Lung (tissue), 11 donors: ENCODE measurements at regions not wholly inside any gene's neighbourhood (a gene's known extent, or its start where the extent isn't known, plus 50 kb on each side); places are given as distances from the start of the nearest gene placed in this dataset.

ENCODE experiments used
- ATAC-seq: fragments of 200-7000 bp; cut with Tn5 transposase; one replicate; pipeline ENCODE4 v1.9.1; 2020; ENCODE audit warnings: moderate number of reproducible peaks; ENCODE audit not compliant: insufficient read depth, low FRiP score
- DNase-seq, 3 donors: peaks; one replicate each; pipeline ENCODE4 v3.0.0-alpha.2; 2013 to 2017
- H3K27ac ChIP-seq, 2 donors: one replicate each; pipeline ENCODE4 v1.5.1; 2013; ENCODE audit warnings: mild to moderate bottlenecking in 2 of 2, moderate library complexity in 2 of 2, control low read depth in 1 of 2, inconsistent platforms in 1 of 2, low read depth in 1 of 2, low read length in 1 of 2
- H3K27me3 ChIP-seq, 3 donors: one replicate each; pipeline ENCODE4 v1.5.1; 2013; ENCODE audit warnings: low read length in 2 of 3; ENCODE audit not compliant: control insufficient read depth in 3 of 3, insufficient read depth in 3 of 3
- H3K36me3 ChIP-seq, 4 donors: one replicate each; pipeline ENCODE4 v1.5.1; 2013; ENCODE audit warnings: low read length in 4 of 4, mild to moderate bottlenecking in 1 of 4, moderate library complexity in 1 of 4; ENCODE audit not compliant: control insufficient read depth in 4 of 4, insufficient read depth in 4 of 4
- H3K4me1 ChIP-seq, 5 donors: one replicate each; pipeline ENCODE4 v1.5.1; 2013; ENCODE audit warnings: low read length in 5 of 5, mild to moderate bottlenecking in 2 of 5, moderate library complexity in 1 of 5; ENCODE audit not compliant: control insufficient read depth in 5 of 5, insufficient read depth in 5 of 5
- H3K4me3 ChIP-seq: one replicate; pipeline ENCODE4 v1.5.1; 2013; ENCODE audit warnings: mild to moderate bottlenecking, control low read depth, moderate library complexity
- H3K9ac ChIP-seq, 2 donors: one replicate each; pipeline ENCODE4 v1.5.1; 2013; ENCODE audit warnings: low read length in 2 of 2, control low read depth in 1 of 2; ENCODE audit not compliant: insufficient read depth in 1 of 2
- H3K9me3 ChIP-seq, 4 donors: one replicate each; pipeline ENCODE4 v1.5.1; 2013; ENCODE audit warnings: low read length in 3 of 4, mild to moderate bottlenecking in 1 of 4, moderate library complexity in 1 of 4; ENCODE audit not compliant: control insufficient read depth in 4 of 4, insufficient read depth in 3 of 4
- WGBS, 2 donors: extraction: QIAGEN DNeasy Blood & Tissue Kit; methylation state at CpG; one replicate each; pipeline ENCODE4 v1.1.7; 2013; 5-methylcytosine and 5-hydroxymethylcytosine counted together
- TF ChIP-seq, protein P1 (sequence below): IDR thresholded peaks from 2 replicates; pipeline ENCODE4 v1.5.1; 2012; ENCODE audit warnings: mild to moderate bottlenecking; ENCODE audit errors: control extremely low read depth, extremely low read depth
- donor health status: control.
- donor health status: control.
- donor health status: Bipolar disorder and iron deficiency.
- donor health status: healthy.
- donor health status: DM: yes; HTN: yes; CAD: no.

DNA sequence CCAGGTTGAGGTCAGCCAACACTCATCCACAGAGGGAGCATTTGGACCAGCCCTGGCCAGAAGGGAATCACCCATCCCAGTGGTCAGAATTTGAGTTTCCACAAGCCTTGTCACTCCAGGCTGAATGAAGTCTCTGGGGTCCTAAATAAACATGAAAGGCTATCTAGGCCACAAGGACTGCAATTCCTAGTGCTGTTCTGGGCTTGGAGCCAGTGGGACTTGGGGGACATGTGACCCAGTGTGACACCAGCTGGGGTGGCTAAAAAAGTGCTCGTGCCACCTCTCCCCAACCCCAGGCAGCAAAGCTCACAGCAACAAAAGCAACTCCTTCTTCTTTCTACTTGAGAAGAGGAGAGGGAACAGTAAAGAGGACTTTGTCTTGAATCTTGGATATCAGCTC lies 91.7 kb downstream of the MDH1 start:
- Histone ChIP-seq H3K36me3 (no peaks in the 10 kb centered on the region), H3K9me3 (no peaks in the 10 kb centered on the region), H3K27ac (no peak overlapping the region), H3K9ac (no peak overlapping the region), H3K4me1 (peaks cover 0 to 5% (median 0%) of the 10 kb centered on the region in 5 donors), H3K27me3 (no peaks in the 10 kb centered on the region), H3K4me3 (no peak overlapping the region)
- TF ChIP-seq, protein P1, sequence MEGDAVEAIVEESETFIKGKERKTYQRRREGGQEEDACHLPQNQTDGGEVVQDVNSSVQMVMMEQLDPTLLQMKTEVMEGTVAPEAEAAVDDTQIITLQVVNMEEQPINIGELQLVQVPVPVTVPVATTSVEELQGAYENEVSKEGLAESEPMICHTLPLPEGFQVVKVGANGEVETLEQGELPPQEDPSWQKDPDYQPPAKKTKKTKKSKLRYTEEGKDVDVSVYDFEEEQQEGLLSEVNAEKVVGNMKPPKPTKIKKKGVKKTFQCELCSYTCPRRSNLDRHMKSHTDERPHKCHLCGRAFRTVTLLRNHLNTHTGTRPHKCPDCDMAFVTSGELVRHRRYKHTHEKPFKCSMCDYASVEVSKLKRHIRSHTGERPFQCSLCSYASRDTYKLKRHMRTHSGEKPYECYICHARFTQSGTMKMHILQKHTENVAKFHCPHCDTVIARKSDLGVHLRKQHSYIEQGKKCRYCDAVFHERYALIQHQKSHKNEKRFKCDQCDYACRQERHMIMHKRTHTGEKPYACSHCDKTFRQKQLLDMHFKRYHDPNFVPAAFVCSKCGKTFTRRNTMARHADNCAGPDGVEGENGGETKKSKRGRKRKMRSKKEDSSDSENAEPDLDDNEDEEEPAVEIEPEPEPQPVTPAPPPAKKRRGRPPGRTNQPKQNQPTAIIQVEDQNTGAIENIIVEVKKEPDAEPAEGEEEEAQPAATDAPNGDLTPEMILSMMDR: no peak
- DNase-seq (no peak), ATAC-seq (no peak)
- 85 to 86% methylated on average over 1 of the region's 1 CpG for WGBS, 2 donors

DNA sequence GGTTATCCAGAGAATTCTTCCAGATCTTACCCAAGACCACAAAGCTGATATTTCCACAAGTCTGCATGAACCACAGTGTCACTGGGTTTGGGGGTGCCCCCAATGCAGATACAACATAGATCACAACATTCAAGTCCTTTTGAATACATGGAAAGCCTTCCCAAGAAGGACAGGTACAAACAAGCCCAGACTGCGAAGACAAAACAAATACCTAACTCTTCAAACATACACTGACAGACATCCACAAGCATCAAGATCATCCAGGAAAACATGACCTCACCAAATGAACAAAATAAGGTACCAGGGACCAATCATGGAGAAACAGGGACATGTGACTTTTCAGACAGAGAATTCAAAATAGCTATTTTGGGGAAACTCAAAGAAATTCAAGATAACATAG lies 93.1 kb downstream of the MDH1 start:
- Histone ChIP-seq H3K27ac (no peak overlapping the region), H3K9me3 (no peaks in the 10 kb centered on the region), H3K4me1 (peaks cover 0 to 5% (median 0%) of the 10 kb centered on the region in 5 donors), H3K27me3 (no peaks in the 10 kb centered on the region), H3K4me3 (no peak overlapping the region), H3K9ac (no peak overlapping the region), H3K36me3 (no peaks in the 10 kb centered on the region)
- WGBS, 2 donors: 94 to 100% methylated on average over 1 of the region's 1 CpG
- TF ChIP-seq, protein P1: no peak
- DNase-seq: no peak
- no peak for ATAC-seq

DNA sequence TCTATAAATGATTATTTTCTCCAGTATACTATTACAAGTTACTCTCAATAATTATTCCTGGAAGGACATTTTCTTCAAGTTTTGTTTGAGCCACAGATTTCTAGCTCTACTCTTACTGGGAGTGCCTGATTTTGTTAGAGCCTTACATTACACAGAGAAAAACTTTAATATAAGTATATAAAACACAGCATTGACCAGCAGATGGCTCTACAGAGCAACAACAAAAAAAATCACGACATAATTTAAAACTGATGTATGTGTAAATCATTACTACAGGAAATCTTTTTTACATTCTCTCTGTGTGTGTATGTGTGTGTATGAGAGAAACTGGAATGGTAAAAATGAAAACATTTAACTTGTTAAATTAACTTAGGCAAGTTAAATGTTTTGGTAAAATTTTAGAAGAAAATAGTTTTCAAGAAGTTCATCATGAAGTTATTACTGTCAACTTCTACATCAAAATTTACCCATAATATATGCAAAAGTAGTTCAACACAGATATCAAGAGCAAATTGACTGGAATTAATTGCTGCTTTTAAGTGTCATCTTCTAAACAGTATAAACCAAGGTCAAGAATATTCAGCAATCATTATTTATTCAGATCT lies 103.3 kb downstream of the MDH1 start:
- H3K27me3 ChIP-seq: no peaks in the 10 kb centered on the region
- TF ChIP-seq, protein P1: peak; percentile 39
- no peak overlapping the region for H3K27ac ChIP-seq
- H3K9ac ChIP-seq: no peak overlapping the region
- 2% methylated on average over 1 of the region's 1 CpG for WGBS, 2 donors
- no peaks in the 10 kb centered on the region for H3K4me1 ChIP-seq
- H3K36me3 ChIP-seq: no peaks in the 10 kb centered on the region
- ATAC-seq (peak; percentile 41), DNase-seq (peak in 2 of 3 donors; percentile 68 to 76)
- no peak overlapping the region for H3K4me3 ChIP-seq
- H3K9me3 ChIP-seq: no peaks in the 10 kb centered on the region

DNA sequence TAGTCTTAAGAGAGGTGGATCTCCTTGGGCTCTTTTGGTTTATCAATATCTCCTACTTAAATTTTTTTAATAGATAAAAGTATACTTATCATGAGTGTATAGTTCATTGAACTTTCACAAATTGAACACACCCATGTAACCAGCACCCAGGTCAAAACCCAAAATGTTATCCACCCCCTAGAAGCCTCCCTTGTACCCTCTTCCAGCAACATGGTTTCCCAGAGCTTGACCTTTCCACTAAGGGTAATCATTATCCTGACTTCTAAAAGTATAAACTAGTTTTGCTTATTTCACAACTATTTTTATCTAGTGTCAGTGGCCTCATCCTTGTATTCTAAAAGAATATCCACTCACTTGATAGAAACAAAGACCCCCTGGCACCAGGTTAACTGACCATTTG lies 106.8 kb downstream of the MDH1 start:
- DNase-seq (no peak), ATAC-seq (no peak)
- H3K36me3 ChIP-seq: no peaks in the 10 kb centered on the region
- H3K4me3 ChIP-seq: no peak overlapping the region
- H3K27ac ChIP-seq: no peak overlapping the region
- TF ChIP-seq, protein P1: no peak
- no peaks in the 10 kb centered on the region for H3K4me1 ChIP-seq
- H3K27me3 ChIP-seq: no peaks in the 10 kb centered on the region
- no peak overlapping the region for H3K9ac ChIP-seq
- no peaks in the 10 kb centered on the region for H3K9me3 ChIP-seq
